MM.1S (cell line): ENCODE measurements at regions not wholly inside any gene's neighbourhood (a gene's known extent, or its start where the extent isn't known, plus 50 kb on each side); places are given as distances from the start of the nearest gene placed in this dataset.

Experiments
- CTCF ChIP-seq: fragments of 300-600 bp; sonication (generic); IDR thresholded peaks from 2 replicates; pipeline ENCODE4 v1.5.1; 2016; ENCODE audit warnings: antibody characterized with exemption, low read length, mixed read lengths
- EZH2phosphoT487 ChIP-seq: fragments of 300-600 bp; sonication (generic); IDR thresholded peaks from 2 replicates; pipeline ENCODE4 v1.6.1; 2018; ENCODE audit warnings: antibody characterized with exemption, low read length

DNA sequence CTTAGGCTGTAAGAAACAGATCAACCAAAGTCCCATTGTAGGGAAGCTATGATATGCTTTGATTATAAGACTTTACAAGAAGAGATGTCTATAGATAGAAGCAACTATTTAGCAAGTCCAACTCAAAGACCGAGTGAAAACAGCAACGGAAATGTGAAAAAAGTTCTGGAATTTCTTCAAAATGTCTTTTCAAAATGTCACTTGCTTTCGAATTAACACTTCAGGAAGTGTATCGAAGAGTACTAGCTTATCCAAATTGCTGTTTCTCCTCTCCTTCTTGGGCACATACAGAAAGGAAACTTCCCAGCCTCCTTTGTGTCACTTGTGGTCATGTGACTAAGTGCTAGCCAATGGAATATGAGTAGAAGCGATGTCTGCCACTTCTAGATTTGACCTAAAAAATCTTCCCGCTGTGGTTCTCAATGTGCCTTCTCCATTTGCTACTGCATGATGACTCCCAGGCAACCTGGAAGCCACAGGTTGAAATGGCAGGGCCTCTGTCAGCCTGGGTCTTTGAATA lies 89.9 kb downstream of the TSEN15 start:
- TF ChIP-seq CTCF (no peak), EZH2phosphoT487 (no peak)
